IMR-90 (cell line): ENCODE measurements at regions not wholly inside any gene's neighbourhood (a gene's known extent, or its start where the extent isn't known, plus 50 kb on each side); places are given as distances from the start of the nearest gene placed in this dataset.

Source experiments
- ATAC-seq: fragments of 200-7000 bp; cut with Tn5 transposase; 2 replicates; pipeline ENCODE4 v1.9.1; 2020; ENCODE audit warnings: low read depth, mild to moderate bottlenecking, moderate library complexity
- BruUV-seq: library from RNA; stranded (reverse); fragments of 400-500 nt; replicated peaks from 2 replicates; lab custom pipeline; 2021; lab: Mats Ljungman, UMichigan
- CTCF ChIA-PET: fragments of 300-600 bp; formaldehyde crosslinking; extraction: SDS; loops from one replicate; lab custom pipeline; 2021; ENCODE audit warnings: antibody characterized with exemption; lab: Yijun Ruan, JAX
- POLR2A ChIA-PET: fragments of 300-600 bp; sonication (Branson Sonifier 250); formaldehyde crosslinking; loops from one replicate; lab custom pipeline; 2022; ENCODE audit warnings: antibody characterized with exemption; ENCODE audit not compliant: unreplicated experiment; lab: Charles Lee
- DNase-seq: peaks from one replicate; pipeline ENCODE4 v3.0.0; 2013
- H2AFZ ChIP-seq: replicated peaks from 2 replicates; pipeline ENCODE3; 2013; ENCODE audit warnings: low read length, mild to moderate bottlenecking; ENCODE audit not compliant: poor library complexity
- H2AK5ac ChIP-seq: 2 replicates; pipeline ENCODE4 v1.6.1; 2013; ENCODE audit warnings: low read depth, low read length, inconsistent platforms
- H2AK9ac ChIP-seq: replicated peaks from 2 replicates; pipeline ENCODE3; 2013; ENCODE audit warnings: mild to moderate bottlenecking, low read depth, low read length, moderate library complexity; ENCODE audit not compliant: poor library complexity
- H2BK120ac ChIP-seq: 2 replicates; pipeline ENCODE4 v1.6.1; 2013; ENCODE audit warnings: low read depth, low read length, inconsistent platforms
- H2BK15ac ChIP-seq: 3 replicates; pipeline ENCODE4 v1.6.1; 2013; ENCODE audit warnings: low read depth, low read length, inconsistent platforms
- H2BK20ac ChIP-seq: 2 replicates; pipeline ENCODE4 v1.6.1; 2013; ENCODE audit warnings: low read depth, mild to moderate bottlenecking, inconsistent platforms, low read length, moderate library complexity
- H2BK5ac ChIP-seq: 2 replicates; pipeline ENCODE4 v1.6.1; 2013; ENCODE audit warnings: mild to moderate bottlenecking, low read depth, low read length, inconsistent platforms; ENCODE audit not compliant: poor library complexity, severe bottlenecking
- H3K14ac ChIP-seq: replicated peaks from 2 replicates; pipeline ENCODE4 v1.6.1; 2013; ENCODE audit warnings: low read depth, low read length, inconsistent platforms
- H3K18ac ChIP-seq: 2 replicates; pipeline ENCODE4 v1.6.1; 2013; ENCODE audit warnings: low read depth, low read length, control low read depth
- H3K23ac ChIP-seq: 2 replicates; pipeline ENCODE4 v1.6.1; 2013; ENCODE audit warnings: low read depth, low read length, inconsistent platforms
- H3K27ac ChIP-seq: 2 replicates; pipeline ENCODE4 v1.5.1; 2013; ENCODE audit warnings: mild to moderate bottlenecking, control low read depth, low read length; ENCODE audit not compliant: insufficient read depth
- H3K27me3 ChIP-seq: 2 replicates; pipeline ENCODE4 v1.6.1; 2013; ENCODE audit warnings: low read length; ENCODE audit not compliant: control insufficient read depth, insufficient read depth
- H3K36me3 ChIP-seq: 2 replicates; pipeline ENCODE4 v1.6.1; 2013; ENCODE audit warnings: low read length, mixed read lengths; ENCODE audit not compliant: control insufficient read depth, insufficient read depth
- H3K4ac ChIP-seq: 2 replicates; pipeline ENCODE4 v1.6.1; 2013; ENCODE audit warnings: low read depth, low read length, inconsistent platforms
- H3K4me1 ChIP-seq: 2 replicates; pipeline ENCODE4 v1.6.1; 2013; ENCODE audit warnings: low read length, mixed read lengths; ENCODE audit not compliant: control insufficient read depth, insufficient read depth
- H3K4me2 ChIP-seq: 2 replicates; pipeline ENCODE4 v1.6.1; 2013; ENCODE audit warnings: low read depth, mild to moderate bottlenecking, control low read depth, low read length, moderate library complexity
- H3K4me3 ChIP-seq: 2 replicates; pipeline ENCODE4 v1.5.1; 2013; ENCODE audit warnings: low read depth, mild to moderate bottlenecking, control low read depth, low read length, moderate library complexity; ENCODE audit not compliant: insufficient read depth
- H3K56ac ChIP-seq: 2 replicates; pipeline ENCODE4 v1.6.1; 2013; ENCODE audit warnings: low read length, inconsistent platforms; ENCODE audit not compliant: insufficient read depth; ENCODE audit errors: extremely low read depth
- H3K79me1 ChIP-seq, 2 experiments: 2 replicates each; pipeline ENCODE4 v1.6.1; 2013; ENCODE audit warnings: low read length in 2 of 2, inconsistent platforms in 1 of 2, low read depth in 1 of 2
- H3K9ac ChIP-seq: 2 replicates; pipeline ENCODE4 v1.6.1; 2013; ENCODE audit warnings: low read depth, low read length, control low read depth
- H3K9me1 ChIP-seq: 2 replicates; pipeline ENCODE4 v1.6.1; 2013; ENCODE audit warnings: low read length, inconsistent platforms; ENCODE audit not compliant: insufficient read depth
- H3K9me3 ChIP-seq: 2 replicates; pipeline ENCODE4 v1.6.1; 2013; ENCODE audit warnings: low read length; ENCODE audit not compliant: control insufficient read depth, insufficient read depth
- H4K20me1 ChIP-seq: 2 replicates; pipeline ENCODE4 v1.6.1; 2013; ENCODE audit warnings: low read length, inconsistent platforms; ENCODE audit not compliant: insufficient read depth
- H4K5ac ChIP-seq: 2 replicates; pipeline ENCODE4 v1.6.1; 2013; ENCODE audit warnings: mild to moderate bottlenecking, low read depth, low read length, control low read depth
- H4K8ac ChIP-seq, 2 experiments: 2 replicates each; pipeline ENCODE4 v1.6.1; 2013; ENCODE audit warnings: low read depth in 2 of 2, low read length in 2 of 2, control low read depth in 1 of 2, inconsistent platforms in 1 of 2
- H4K91ac ChIP-seq: 2 replicates; pipeline ENCODE4 v1.6.1; 2013; ENCODE audit warnings: low read depth, low read length, inconsistent platforms; ENCODE audit not compliant: insufficient read depth
- BHLHE40 ChIP-seq: fragments of 150-350 bp; IDR thresholded peaks from 2 replicates; pipeline ENCODE4 v1.6.1; 2016; ENCODE audit warnings: mild to moderate bottlenecking, low read depth, low read length
- CEBPB ChIP-seq: IDR thresholded peaks from 2 replicates; pipeline ENCODE4 v1.6.1; 2012; ENCODE audit warnings: low read depth, low read length, improper control_type of control experiment
- CHD1 ChIP-seq: IDR thresholded peaks from 2 replicates; pipeline ENCODE4 v1.6.1; 2012; ENCODE audit warnings: low read depth, low read length, improper control_type of control experiment
- CTCF ChIP-seq: conservative IDR thresholded peaks from 2 replicates; pipeline ENCODE4 v1.5.1; 2012; ENCODE audit warnings: mild to moderate bottlenecking, low read depth, low read length, improper control_type of control experiment
- FOS ChIP-seq: fragments of 150-350 bp; IDR thresholded peaks from 2 replicates; pipeline ENCODE4 v1.6.1; 2016; ENCODE audit warnings: low read depth, low read length
- MAFK ChIP-seq: IDR thresholded peaks from 2 replicates; pipeline ENCODE4 v1.6.1; 2012; ENCODE audit warnings: low read depth, low read length, improper control_type of control experiment
- MAZ ChIP-seq: IDR thresholded peaks from 2 replicates; pipeline ENCODE4 v1.6.1; 2012; ENCODE audit warnings: low read depth, mild to moderate bottlenecking, low read length, improper control_type of control experiment, moderate library complexity, borderline replicate concordance
- MXI1 ChIP-seq: IDR thresholded peaks from 2 replicates; pipeline ENCODE4 v1.6.1; 2012; ENCODE audit warnings: low read depth, mild to moderate bottlenecking, low read length, moderate library complexity, borderline replicate concordance
- NFE2L2 ChIP-seq: fragments of 150-350 bp; IDR thresholded peaks from 2 replicates; pipeline ENCODE4 v1.6.1; 2016; ENCODE audit warnings: low read depth, mild to moderate bottlenecking, low read length
- POLR2A ChIP-seq: IDR thresholded peaks from 2 replicates; pipeline ENCODE4 v1.6.1; 2012; ENCODE audit warnings: mild to moderate bottlenecking, low read depth, low read length
- RAD21 ChIP-seq: IDR thresholded peaks from 2 replicates; pipeline ENCODE4 v1.6.1; 2012; ENCODE audit warnings: low read length, improper control_type of control experiment
- RCOR1 ChIP-seq: IDR thresholded peaks from 2 replicates; pipeline ENCODE4 v1.6.1; 2012; ENCODE audit warnings: mild to moderate bottlenecking, low read length, improper control_type of control experiment; ENCODE audit not compliant: insufficient replicate concordance
- RFX5 ChIP-seq: IDR thresholded peaks from 2 replicates; pipeline ENCODE4 v1.8.0; 2012; ENCODE audit warnings: low read depth, mild to moderate bottlenecking, low read length, moderate library complexity
- SMC3 ChIP-seq: fragments of 150-350 bp; IDR thresholded peaks from 2 replicates; pipeline ENCODE4 v1.6.1; 2016; ENCODE audit warnings: low read depth, mild to moderate bottlenecking, antibody characterized with exemption, low read length, moderate library complexity
- WGBS, 2 experiments: methylation state at CpG; one replicate each; pipeline versions ENCODE4 v1.1.5 to v1.1.7; 2013; ENCODE audit warnings: missing lambda C conversion rate in 2 of 2; ENCODE audit not compliant: insufficient read length in 1 of 2; ENCODE audit errors: extremely low coverage in 2 of 2; 5-methylcytosine and 5-hydroxymethylcytosine counted together
- dilution Hi-C: fragments of 300-500 bp; cut with HindIII; formaldehyde crosslinking; loops from one replicate; pipeline ENCODE4 v1.14.3; 2018; ENCODE audit warnings: low sequenced_read_pairs; ENCODE audit not compliant: unreplicated experiment
- in situ Hi-C: fragments of 300-500 bp; cut with MboI; formaldehyde crosslinking; loops from 3 replicates; pipeline ENCODE4 v1.14.3; 2019; ENCODE audit warnings: low sequenced_read_pairs, inconsistent platforms, mixed read lengths
- intact Hi-C: fragments of 100-400 bp; cut with micrococcal nuclease; formaldehyde crosslinking; loops from 2 replicates; pipeline ENCODE4 v1.10.0; 2022
- TF ChIP-seq, protein P1 (sequence below): fragments of 150-350 bp; IDR thresholded peaks from 2 replicates; pipeline ENCODE4 v1.6.1; 2017; ENCODE audit warnings: mild to moderate bottlenecking, antibody characterized with exemption, low read length, low read depth
- TF ChIP-seq, protein P2 (sequence below): fragments of 150-350 bp; IDR thresholded peaks from 2 replicates; pipeline ENCODE4 v1.6.1; 2016; ENCODE audit warnings: low read depth, mild to moderate bottlenecking, low read length, moderate library complexity, borderline replicate concordance

DNA sequence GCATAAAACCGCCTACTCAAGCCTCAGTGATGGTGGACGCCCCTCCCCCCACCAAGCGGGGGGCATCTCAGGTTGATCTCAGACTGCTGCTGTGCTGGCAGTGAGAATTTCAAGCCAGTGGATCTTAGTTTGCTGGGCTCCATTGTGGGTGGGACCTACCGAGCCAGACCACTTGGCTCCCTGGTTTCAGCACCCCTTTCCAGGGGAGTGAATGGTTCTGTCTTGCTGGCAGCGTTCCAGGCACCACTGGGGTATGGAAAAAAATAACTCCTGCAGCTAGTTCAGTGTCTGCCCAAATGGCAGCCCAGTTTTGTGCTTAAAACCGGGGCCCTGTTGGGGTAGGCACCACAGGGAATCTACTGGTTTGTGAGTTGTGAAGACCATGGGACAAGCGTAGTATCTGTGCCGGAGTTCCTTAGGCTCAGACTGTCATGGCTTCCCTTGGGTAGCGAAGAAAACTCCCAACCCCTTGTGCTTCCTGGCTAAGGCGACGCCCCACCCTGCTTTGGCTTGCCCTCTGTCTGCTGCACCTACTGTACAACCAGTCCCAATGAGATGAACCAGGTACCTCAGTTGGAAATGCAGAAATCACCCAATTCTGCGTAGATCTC is 1334.5 kb upstream of the ADGRB3 start:
- no peak overlapping the region for H4K5ac ChIP-seq
- no peak overlapping the region for H3K56ac ChIP-seq
- no peak overlapping the region for H2AK5ac ChIP-seq
- ATAC-seq = no peak
- H3K27me3 ChIP-seq = no peaks in the 10 kb centered on the region
- H3K4me2 ChIP-seq = no peak overlapping the region
- no TSS peak for BruUV-seq
- H3K4ac ChIP-seq = no peak overlapping the region
- no peak overlapping the region for H3K9ac ChIP-seq
- no peak overlapping the region for H3K23ac ChIP-seq
- no peak overlapping the region for H3K27ac ChIP-seq
- H2BK20ac ChIP-seq = no peak overlapping the region
- H2AK9ac ChIP-seq = no peak overlapping the region
- no peak for DNase-seq
- H3K14ac ChIP-seq = no peak overlapping the region
- no peak overlapping the region for H4K91ac ChIP-seq
- no peaks in the 10 kb centered on the region for H4K20me1 ChIP-seq
- no peaks in the 10 kb centered on the region for H3K9me1 ChIP-seq
- H2BK15ac ChIP-seq = no peak overlapping the region
- TF ChIP-seq SMC3 = no peak
- TF ChIP-seq CEBPB = no peak
- TF ChIP-seq, protein P1, sequence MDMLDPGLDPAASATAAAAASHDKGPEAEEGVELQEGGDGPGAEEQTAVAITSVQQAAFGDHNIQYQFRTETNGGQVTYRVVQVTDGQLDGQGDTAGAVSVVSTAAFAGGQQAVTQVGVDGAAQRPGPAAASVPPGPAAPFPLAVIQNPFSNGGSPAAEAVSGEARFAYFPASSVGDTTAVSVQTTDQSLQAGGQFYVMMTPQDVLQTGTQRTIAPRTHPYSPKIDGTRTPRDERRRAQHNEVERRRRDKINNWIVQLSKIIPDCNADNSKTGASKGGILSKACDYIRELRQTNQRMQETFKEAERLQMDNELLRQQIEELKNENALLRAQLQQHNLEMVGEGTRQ = no peak
- no peak for TF ChIP-seq CTCF
- TF ChIP-seq RAD21 = no peak
- no peak for TF ChIP-seq RFX5
- TF ChIP-seq MAFK = no peak
- no peak for TF ChIP-seq NFE2L2
- no peak for TF ChIP-seq MXI1
- TF ChIP-seq RCOR1 = no peak
- no peak for TF ChIP-seq FOS
- no peak for TF ChIP-seq BHLHE40
- no peak for TF ChIP-seq POLR2A
- TF ChIP-seq, protein P2, sequence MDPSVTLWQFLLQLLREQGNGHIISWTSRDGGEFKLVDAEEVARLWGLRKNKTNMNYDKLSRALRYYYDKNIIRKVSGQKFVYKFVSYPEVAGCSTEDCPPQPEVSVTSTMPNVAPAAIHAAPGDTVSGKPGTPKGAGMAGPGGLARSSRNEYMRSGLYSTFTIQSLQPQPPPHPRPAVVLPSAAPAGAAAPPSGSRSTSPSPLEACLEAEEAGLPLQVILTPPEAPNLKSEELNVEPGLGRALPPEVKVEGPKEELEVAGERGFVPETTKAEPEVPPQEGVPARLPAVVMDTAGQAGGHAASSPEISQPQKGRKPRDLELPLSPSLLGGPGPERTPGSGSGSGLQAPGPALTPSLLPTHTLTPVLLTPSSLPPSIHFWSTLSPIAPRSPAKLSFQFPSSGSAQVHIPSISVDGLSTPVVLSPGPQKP = no peak
- no peak for TF ChIP-seq MAZ
- TF ChIP-seq CHD1 = no peak
- no peak overlapping the region for H2AFZ ChIP-seq
- in situ Hi-C loops = no loop called here
- no peak overlapping the region for H2BK5ac ChIP-seq
- intact Hi-C loops = no loop called here
- H3K4me3 ChIP-seq = no peak overlapping the region
- H3K18ac ChIP-seq = no peak overlapping the region
- no peak overlapping the region for H4K8ac ChIP-seq
- ChIA-PET POLR2A (no interaction called here), CTCF (no interaction called here)
- peaks cover 6% of the 10 kb centered on the region; the same call in 1 of the 2 replicates for H3K9me3 ChIP-seq
- no peaks in the 10 kb centered on the region for H3K79me1 ChIP-seq
- WGBS, 2 experiments = no CpG with 5 or more reads among the region's 12 CpGs
- dilution Hi-C loops = no loop called here
- H3K36me3 ChIP-seq = no peaks in the 10 kb centered on the region
- no peak overlapping the region for H2BK120ac ChIP-seq
- H3K4me1 ChIP-seq = no peaks in the 10 kb centered on the region
